GM11168 (cell line): ENCODE measurements at regions not wholly inside any gene's neighbourhood (a gene's known extent, or its start where the extent isn't known, plus 50 kb on each side); places are given as distances from the start of the nearest gene placed in this dataset.

Experiments
- in situ Hi-C: fragments of 300-500 bp; cut with MboI; formaldehyde crosslinking; loops from one replicate; pipeline ENCODE4 v1.12.0; 2022; ENCODE audit warnings: low sequenced_read_pairs; ENCODE audit not compliant: unreplicated experiment

DNA sequence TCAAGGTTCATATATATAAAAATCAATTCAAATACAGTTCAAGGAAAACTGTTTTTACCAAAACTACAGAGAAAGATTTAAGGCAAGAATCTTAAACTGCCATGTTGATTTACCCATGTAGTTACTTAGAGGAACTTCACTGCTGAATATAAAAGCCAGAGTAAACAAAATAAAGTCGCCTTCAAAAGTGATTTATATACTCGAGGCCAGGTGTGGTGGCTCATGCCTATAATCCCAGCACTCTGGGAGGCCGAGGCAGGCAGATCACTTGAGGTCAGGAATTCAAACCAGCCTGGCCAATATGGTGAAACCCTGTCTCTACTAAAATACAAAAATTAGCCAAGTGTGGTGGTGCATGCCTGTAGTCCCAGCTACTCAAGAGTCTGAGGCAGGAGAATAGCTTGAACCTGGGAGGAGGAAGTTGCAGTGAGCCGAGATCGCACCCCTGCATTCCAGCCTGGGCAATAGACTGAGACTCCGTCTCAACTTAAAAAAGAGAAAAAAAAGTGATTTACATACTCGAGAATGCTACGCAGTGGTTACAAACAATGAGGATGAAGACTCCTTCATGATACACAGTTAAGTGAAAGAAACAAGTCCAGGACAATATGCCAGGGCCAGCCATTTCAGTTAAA lies 54.1 kb upstream of the CNEP1R1 start:
- in situ Hi-C loops: no loop called here

- in situ Hi-C loops: no loop called here
Measured at GRCh38 chr16:49972280-49972679, 52.7 kb upstream of the CNEP1R1 start.

- in situ Hi-C loops: no loop called here
Measured at GRCh38 chr16:49972961-49973360, 52.1 kb upstream of the CNEP1R1 start.
